HG02938 (cell line): ENCODE measurements at regions not wholly inside any gene's neighbourhood (a gene's known extent, or its start where the extent isn't known, plus 50 kb on each side); places are given as distances from the start of the nearest gene placed in this dataset.
"Not testable (repeated sequence)": the region's sequence is repeated elsewhere in the genome, so short reads cannot be mapped to it uniquely, and the experiment has no call there.

ENCODE experiments used
- ATAC-seq: cut with Tn5 transposase; IDR thresholded peaks from one replicate; pipeline ENCODE4 v1.9.1; 2021; ENCODE audit warnings: mild to moderate bottlenecking, moderate library complexity; ENCODE audit not compliant: unreplicated experiment

- no peak for ATAC-seq
Measured at GRCh38 chr9:28073270-28073669, 500.0 kb upstream of the C9orf72 start.

- ATAC-seq: no peak
Measured at GRCh38 chr9:28079677-28080076, 506.4 kb upstream of the C9orf72 start.

GRCh38 chr9:28082671-28083070, 509.4 kb upstream of the C9orf72 start:
- ATAC-seq: no peak

- ATAC-seq: no peak
Measured at GRCh38 chr9:28086881-28087280, 513.6 kb upstream of the C9orf72 start.

- no peak for ATAC-seq
Measured at GRCh38 chr9:28092981-28093936, 520.0 kb upstream of the C9orf72 start.

GRCh38 chr9:28101509-28101908, 528.2 kb upstream of the C9orf72 start:
- no peak for ATAC-seq

GRCh38 chr9:28105001-28105400, 531.7 kb upstream of the C9orf72 start:
- no peak for ATAC-seq

- ATAC-seq: no peak
Measured at GRCh38 chr9:28120184-28120583, 546.9 kb upstream of the C9orf72 start.

GRCh38 chr9:28120626-28121025, 547.3 kb upstream of the C9orf72 start:
- no peak for ATAC-seq

GRCh38 chr9:28121366-28121765, 548.1 kb upstream of the C9orf72 start:
- ATAC-seq: no peak

- ATAC-seq: no peak
Measured at GRCh38 chr9:28124917-28125316, 551.6 kb upstream of the C9orf72 start.

GRCh38 chr9:28127101-28127500, 553.8 kb upstream of the C9orf72 start:
- ATAC-seq: no peak

- ATAC-seq: no peak
Measured at GRCh38 chr9:28134446-28134976, 561.2 kb upstream of the C9orf72 start.

- ATAC-seq: no peak
Measured at GRCh38 chr9:28135549-28135948, 562.3 kb upstream of the C9orf72 start.

- ATAC-seq: no peak
Measured at GRCh38 chr9:28136113-28136512, 562.8 kb upstream of the C9orf72 start.

- not testable (repeated sequence) for ATAC-seq
Measured at GRCh38 chr9:28147430-28147829, 574.1 kb upstream of the C9orf72 start.

GRCh38 chr9:28147923-28148597, 574.8 kb upstream of the C9orf72 start:
- not testable (repeated sequence) for ATAC-seq

GRCh38 chr9:28149361-28150050, 576.2 kb upstream of the C9orf72 start:
- ATAC-seq: not testable (repeated sequence)

GRCh38 chr9:28155067-28155466, 581.8 kb upstream of the C9orf72 start:
- ATAC-seq: no peak

GRCh38 chr9:28155671-28156070, 582.4 kb upstream of the C9orf72 start:
- no peak for ATAC-seq

- no peak for ATAC-seq
Measured at GRCh38 chr9:28158451-28158850, 585.2 kb upstream of the C9orf72 start.
